H1 (cell line): ENCODE measurements at regions not wholly inside any gene's neighbourhood (a gene's known extent, or its start where the extent isn't known, plus 50 kb on each side); places are given as distances from the start of the nearest gene placed in this dataset.

Experiments used
- CTCF ChIA-PET: fragments of 300-600 bp; sonication (Branson Sonifier 250); formaldehyde crosslinking; loops from one replicate; lab custom pipeline; 2021; ENCODE audit not compliant: partially characterized antibody; lab: Charles Lee
- POLR2A ChIA-PET: fragments of 300-600 bp; sonication (Branson Sonifier 250); formaldehyde crosslinking; loops from one replicate; lab custom pipeline; 2021; ENCODE audit warnings: inconsistent platforms; ENCODE audit not compliant: partially characterized antibody; lab: Charles Lee
- DNase-seq, 2 experiments: peaks; one replicate each; pipeline versions ENCODE4 v3.0.0 to v3.0.0-alpha.2; 2010 to 2022; ENCODE audit warnings: low spot score in 2 of 2, low read depth in 1 of 2, mixed read lengths in 1 of 2
- FAIRE-seq: peaks from 2 replicates; lab custom pipeline; 2011; peaks lifted over from hg19 to GRCh38; lab: Jason Lieb, UNC
- H2AFZ ChIP-seq: 2 replicates; pipeline ENCODE4 v1.8.1; 2012; ENCODE audit warnings: low read length, inconsistent platforms
- H2AK5ac ChIP-seq: 2 replicates; pipeline ENCODE4 v1.6.1; 2013; ENCODE audit warnings: low read depth, low read length
- H2BK120ac ChIP-seq: replicated peaks from 2 replicates; pipeline ENCODE3; 2013; ENCODE audit warnings: low read depth, low read length, inconsistent platforms
- H2BK12ac ChIP-seq: 2 replicates; pipeline ENCODE4 v1.6.1; 2013; ENCODE audit warnings: low read depth, low read length
- H2BK15ac ChIP-seq: 2 replicates; pipeline ENCODE4 v1.6.1; 2013; ENCODE audit warnings: low read length
- H2BK20ac ChIP-seq: 2 replicates; pipeline ENCODE4 v1.6.1; 2013; ENCODE audit warnings: low read length
- H2BK5ac ChIP-seq: 2 replicates; pipeline ENCODE4 v1.6.1; 2013; ENCODE audit warnings: low read depth, low read length
- H3K14ac ChIP-seq: 2 replicates; pipeline ENCODE4 v1.6.1; 2013; ENCODE audit warnings: inconsistent platforms; ENCODE audit not compliant: insufficient read length
- H3K18ac ChIP-seq: 2 replicates; pipeline ENCODE4 v1.6.1; 2013; ENCODE audit warnings: low read length; ENCODE audit errors: extremely low read depth
- H3K23ac ChIP-seq: 2 replicates; pipeline ENCODE4 v1.6.1; 2013; ENCODE audit warnings: inconsistent platforms; ENCODE audit not compliant: insufficient read length
- H3K23me2 ChIP-seq: 2 replicates; pipeline ENCODE4 v1.6.1; 2013; ENCODE audit warnings: low read depth, low read length
- H3K27ac ChIP-seq: 2 replicates; pipeline ENCODE4 v1.6.1; 2011; ENCODE audit warnings: low read depth, low read length, inconsistent platforms
- H3K27me3 ChIP-seq, 4 experiments: replicated peaks in 1 of 4; 1 replicate in 1 of 4; 2 replicates in 3 of 4; pipeline versions ENCODE4 v1.6.1 to v1.8.1; 2011 to 2013; ENCODE audit warnings: low read length in 3 of 4, mild to moderate bottlenecking in 3 of 4, inconsistent platforms in 2 of 4, mixed read lengths in 2 of 4, moderate library complexity in 1 of 4; ENCODE audit not compliant: control insufficient read depth in 3 of 4, insufficient read depth in 3 of 4; ENCODE audit errors: extremely low read depth in 1 of 4
- H3K36me3 ChIP-seq, 4 experiments: 2 replicates each; pipeline versions ENCODE4 v1.6.1 to v1.8.1; 2011 to 2013; ENCODE audit warnings: mild to moderate bottlenecking in 4 of 4, low read length in 3 of 4, moderate library complexity in 2 of 4, control low read depth in 1 of 4, inconsistent platforms in 1 of 4; ENCODE audit not compliant: insufficient read depth in 4 of 4, control insufficient read depth in 2 of 4
- H3K4ac ChIP-seq: replicated peaks from 2 replicates; pipeline ENCODE3; 2013; ENCODE audit warnings: low read length, low read depth, mixed read lengths, inconsistent platforms; ENCODE audit not compliant: insufficient read length
- H3K4me1 ChIP-seq, 4 experiments: replicated peaks in 1 of 4; 1 replicate in 1 of 4; 2 replicates in 3 of 4; pipeline versions ENCODE4 v1.6.1 to v1.8.1; 2011 to 2013; ENCODE audit warnings: low read length in 3 of 4, inconsistent platforms in 2 of 4, mixed read lengths in 1 of 4; ENCODE audit not compliant: insufficient read depth in 4 of 4, control insufficient read depth in 3 of 4
- H3K4me2 ChIP-seq, 2 experiments: 2 replicates each; pipeline versions ENCODE4 v1.6.1 to v1.8.1; 2011 to 2013; ENCODE audit warnings: low read depth in 2 of 2, low read length in 2 of 2, control low read depth in 1 of 2, inconsistent platforms in 1 of 2, mild to moderate bottlenecking in 1 of 2; ENCODE audit not compliant: insufficient read depth in 1 of 2
- H3K4me3 ChIP-seq, 4 experiments: fragments of 200-600, 300-600 bp in 1 of 4; sonication (generic), shearing (Covaris generic), sonication (Bioruptor Twin) in 1 of 4; 2 replicates each; pipeline versions ENCODE4 v1.5.1 to v1.8.1; 2011 to 2016; ENCODE audit warnings: low read length in 4 of 4, low read depth in 3 of 4, control low read depth in 2 of 4, inconsistent platforms in 2 of 4, mild to moderate bottlenecking in 2 of 4, mixed read lengths in 1 of 4, moderate library complexity in 1 of 4; ENCODE audit not compliant: insufficient read depth in 2 of 4; ENCODE audit errors: extremely low read depth in 1 of 4
- H3K56ac ChIP-seq: replicated peaks from 2 replicates; pipeline ENCODE3; 2013; ENCODE audit warnings: low read depth, mild to moderate bottlenecking, mixed read lengths, low read length, inconsistent platforms; ENCODE audit not compliant: insufficient read length
- H3K79me1 ChIP-seq: 2 replicates; pipeline ENCODE4 v1.6.1; 2013; ENCODE audit warnings: low read depth, low read length, control low read depth
- H3K79me2 ChIP-seq, 2 experiments: 2 replicates each; pipeline versions ENCODE4 v1.6.1 to v1.8.1; 2012 to 2013; ENCODE audit warnings: low read length in 2 of 2, mild to moderate bottlenecking in 2 of 2, inconsistent platforms in 1 of 2; ENCODE audit not compliant: insufficient read depth in 2 of 2, control insufficient read depth in 1 of 2
- H3K9ac ChIP-seq, 4 experiments: replicated peaks in 1 of 4; 1 replicate in 1 of 4; 2 replicates in 3 of 4; pipeline versions ENCODE4 v1.6.1 to v1.8.1; 2011 to 2013; ENCODE audit warnings: low read depth in 3 of 4, low read length in 3 of 4, control low read depth in 2 of 4, mild to moderate bottlenecking in 2 of 4, moderate library complexity in 2 of 4, inconsistent platforms in 1 of 4; ENCODE audit errors: extremely low read depth in 1 of 4
- H3K9me3 ChIP-seq, 2 experiments: 2 replicates each; pipeline versions ENCODE4 v1.6.1 to v1.8.1; 2012 to 2013; ENCODE audit warnings: mild to moderate bottlenecking in 2 of 2, moderate library complexity in 2 of 2, control low read depth in 1 of 2, inconsistent platforms in 1 of 2, low read depth in 1 of 2, low read length in 1 of 2, mixed read lengths in 1 of 2; ENCODE audit not compliant: insufficient read depth in 2 of 2
- H4K20me1 ChIP-seq, 2 experiments: replicated peaks in 1 of 2; 2 replicates each; pipeline versions ENCODE3 to v1.8.1; 2011 to 2013; ENCODE audit warnings: inconsistent platforms in 2 of 2, low read length in 2 of 2, mild to moderate bottlenecking in 1 of 2; ENCODE audit not compliant: insufficient read depth in 2 of 2, control insufficient read depth in 1 of 2
- H4K5ac ChIP-seq: 2 replicates; pipeline ENCODE4 v1.6.1; 2013; ENCODE audit warnings: low read length, low read depth, mixed read lengths, inconsistent platforms; ENCODE audit not compliant: insufficient read length
- H4K8ac ChIP-seq: 2 replicates; pipeline ENCODE4 v1.8.0; 2013; ENCODE audit warnings: mild to moderate bottlenecking, moderate library complexity, low read length, inconsistent platforms; ENCODE audit not compliant: insufficient read depth; ENCODE audit errors: extremely low read depth
- H4K91ac ChIP-seq: replicated peaks from 2 replicates; pipeline ENCODE3; 2013; ENCODE audit warnings: low read length, mixed read lengths, inconsistent platforms; ENCODE audit not compliant: insufficient read length
- BACH1 ChIP-seq: IDR thresholded peaks from 2 replicates; pipeline ENCODE4 v1.6.1; 2012; ENCODE audit warnings: low read length, improper control_type of control experiment
- E2F6 ChIP-seq: IDR thresholded peaks from 2 replicates; pipeline ENCODE4 v1.6.1; 2012; ENCODE audit warnings: inconsistent platforms
- JUND ChIP-seq: IDR thresholded peaks from 2 replicates; pipeline ENCODE4 v1.6.1; 2011; ENCODE audit warnings: mild to moderate bottlenecking, improper control_type of control experiment, low read length
- RBBP5 ChIP-seq: IDR thresholded peaks from 2 replicates; pipeline ENCODE4 v1.7.1; 2012; ENCODE audit warnings: low read depth, mild to moderate bottlenecking, inconsistent platforms, low read length, moderate library complexity, borderline replicate concordance
- SP2 ChIP-seq: IDR thresholded peaks from 2 replicates; pipeline ENCODE4 v1.6.1; 2012; ENCODE audit warnings: mild to moderate bottlenecking, low read length, inconsistent platforms
- YY1 ChIP-seq: IDR thresholded peaks from 2 replicates; pipeline ENCODE4 v1.6.1; 2011; ENCODE audit warnings: low read depth, mild to moderate bottlenecking, low read length
- WGBS, 2 experiments: shearing (Covaris generic) in 1 of 2; methylation state at CpG; one replicate each; pipeline versions ENCODE4 v1.1.6 to v1.1.7; 2013 to 2015; ENCODE audit warnings: low lambda C conversion rate in 2 of 2, mixed read lengths in 2 of 2, inconsistent platforms in 1 of 2, low coverage in 1 of 2, missing lambda C conversion rate in 1 of 2; ENCODE audit not compliant: insufficient replicate concordance in 2 of 2, insufficient coverage in 1 of 2, insufficient read length in 1 of 2; ENCODE audit errors: extremely low coverage in 1 of 2, missing lambda C conversion rate in 1 of 2; 5-methylcytosine and 5-hydroxymethylcytosine counted together

GRCh38 chr6:10140136-10140535 is 274.7 kb downstream of the TFAP2A start:
- Histone ChIP-seq H3K79me2 (no peaks in the 10 kb centered on the region), H4K5ac (no peak overlapping the region), H4K91ac (no peak overlapping the region), H3K4me2 (no peak overlapping the region), H2BK120ac (no peak overlapping the region), H2BK12ac (no peak overlapping the region), H3K9me3 (no peaks in the 10 kb centered on the region; a peak in 1 of 4 replicates), H3K4me3 (no peak overlapping the region), H3K23me2 (no peaks in the 10 kb centered on the region), H3K4me1 (no peaks in the 10 kb centered on the region), H2BK15ac (no peak overlapping the region), H3K56ac (no peak overlapping the region), H3K14ac (no peak overlapping the region), H3K23ac (no peak overlapping the region), H3K36me3 (no peaks in the 10 kb centered on the region), H3K18ac (no peak overlapping the region), H2AFZ (peak overlapping the region; percentile 64), H4K8ac (no peak overlapping the region), H4K20me1 (no peaks in the 10 kb centered on the region), H2BK5ac (no peak overlapping the region), H3K4ac (no peak overlapping the region), H3K79me1 (no peaks in the 10 kb centered on the region), H2BK20ac (no peak overlapping the region), H2AK5ac (no peak overlapping the region), H3K27ac (no peak overlapping the region), H3K9ac (no peak overlapping the region)
- WGBS, 2 experiments, result 75% methylated on average over 3 of the region's 3 CpGs; no CpG with 5 or more reads in 1 of the 2 experiments
- FAIRE-seq, result no peak
- no peak for DNase-seq
- ChIA-PET POLR2A (no interaction called here), CTCF (interaction anchor here (0.6 kb wide), 2 partner anchors 123 to 182 kb away, joined by 3 read pairs; no protein-coding TSS in a partner anchor)
- TF ChIP-seq JUND (no peak), RBBP5 (no peak), YY1 (no peak), SP2 (no peak), BACH1 (no peak), E2F6 (no peak)
- TF ChIP-seq, all 59 proteins: peak for 0
- H3K27me3 ChIP-seq, result no peaks in the 10 kb centered on the region
